ENCODE measurements at regions not wholly inside any gene's neighbourhood (a gene's known extent, or its start where the extent isn't known, plus 50 kb on each side); places are given as distances from the start of the nearest gene placed in this dataset.

DNA sequence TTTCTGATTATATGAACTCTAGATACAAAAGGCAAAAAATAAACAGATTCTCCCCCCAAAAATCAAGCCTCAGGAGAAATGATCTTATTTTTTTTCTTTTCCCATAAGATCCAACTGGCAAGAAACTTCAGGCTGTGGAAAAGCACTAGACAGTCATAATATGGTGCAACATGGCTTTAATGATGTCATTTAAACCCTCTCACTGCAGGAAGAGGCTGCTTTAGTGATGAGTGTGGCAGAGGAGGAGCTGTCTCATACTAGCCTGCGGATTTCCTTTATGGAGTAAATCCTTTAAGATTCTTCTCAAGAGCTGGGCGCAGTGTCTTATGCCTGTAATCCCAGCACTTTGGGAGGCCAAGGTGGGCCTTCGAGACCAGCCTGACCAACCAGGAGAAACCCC is 83.3 kb upstream of the CD28 start:
- TF ChIP-seq, protein P1, sequence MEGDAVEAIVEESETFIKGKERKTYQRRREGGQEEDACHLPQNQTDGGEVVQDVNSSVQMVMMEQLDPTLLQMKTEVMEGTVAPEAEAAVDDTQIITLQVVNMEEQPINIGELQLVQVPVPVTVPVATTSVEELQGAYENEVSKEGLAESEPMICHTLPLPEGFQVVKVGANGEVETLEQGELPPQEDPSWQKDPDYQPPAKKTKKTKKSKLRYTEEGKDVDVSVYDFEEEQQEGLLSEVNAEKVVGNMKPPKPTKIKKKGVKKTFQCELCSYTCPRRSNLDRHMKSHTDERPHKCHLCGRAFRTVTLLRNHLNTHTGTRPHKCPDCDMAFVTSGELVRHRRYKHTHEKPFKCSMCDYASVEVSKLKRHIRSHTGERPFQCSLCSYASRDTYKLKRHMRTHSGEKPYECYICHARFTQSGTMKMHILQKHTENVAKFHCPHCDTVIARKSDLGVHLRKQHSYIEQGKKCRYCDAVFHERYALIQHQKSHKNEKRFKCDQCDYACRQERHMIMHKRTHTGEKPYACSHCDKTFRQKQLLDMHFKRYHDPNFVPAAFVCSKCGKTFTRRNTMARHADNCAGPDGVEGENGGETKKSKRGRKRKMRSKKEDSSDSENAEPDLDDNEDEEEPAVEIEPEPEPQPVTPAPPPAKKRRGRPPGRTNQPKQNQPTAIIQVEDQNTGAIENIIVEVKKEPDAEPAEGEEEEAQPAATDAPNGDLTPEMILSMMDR (IDR thresholded peaks at IDR 0.05): no peak
- TF ChIP-seq POLR2A (IDR thresholded peaks at IDR 0.05): no peak

All from lower leg skin (tissue), 3 donors.